Upper lobe of left lung (tissue), 4 donors: ENCODE measurements at regions not wholly inside any gene's neighbourhood (a gene's known extent, or its start where the extent isn't known, plus 50 kb on each side); places are given as distances from the start of the nearest gene placed in this dataset.

Experiments used
- POLR2A ChIP-seq, 4 donors: fragments of 450-650 bp; IDR thresholded peaks; one replicate each; pipeline ENCODE4 v1.5.1; 2016 to 2017; ENCODE audit warnings: antibody characterized with exemption in 4 of 4, mild to moderate bottlenecking in 2 of 4
- POLR2AphosphoS5 ChIP-seq, 2 donors: sonication (generic); formaldehyde crosslinking; IDR thresholded peaks; one replicate each; pipeline ENCODE4 v1.5.1; 2017; ENCODE audit warnings: antibody characterized with exemption in 2 of 2
- TF ChIP-seq, protein P1 (sequence below), 6 experiments: fragments of 450-650 bp in 4 of 6; fragments of 200-600 bp in 2 of 6; sonication (generic) in 2 of 6; IDR thresholded peaks; one replicate each; pipeline ENCODE4 v1.5.1; 2016 to 2019; ENCODE audit warnings: antibody characterized with exemption in 6 of 6

DNA sequence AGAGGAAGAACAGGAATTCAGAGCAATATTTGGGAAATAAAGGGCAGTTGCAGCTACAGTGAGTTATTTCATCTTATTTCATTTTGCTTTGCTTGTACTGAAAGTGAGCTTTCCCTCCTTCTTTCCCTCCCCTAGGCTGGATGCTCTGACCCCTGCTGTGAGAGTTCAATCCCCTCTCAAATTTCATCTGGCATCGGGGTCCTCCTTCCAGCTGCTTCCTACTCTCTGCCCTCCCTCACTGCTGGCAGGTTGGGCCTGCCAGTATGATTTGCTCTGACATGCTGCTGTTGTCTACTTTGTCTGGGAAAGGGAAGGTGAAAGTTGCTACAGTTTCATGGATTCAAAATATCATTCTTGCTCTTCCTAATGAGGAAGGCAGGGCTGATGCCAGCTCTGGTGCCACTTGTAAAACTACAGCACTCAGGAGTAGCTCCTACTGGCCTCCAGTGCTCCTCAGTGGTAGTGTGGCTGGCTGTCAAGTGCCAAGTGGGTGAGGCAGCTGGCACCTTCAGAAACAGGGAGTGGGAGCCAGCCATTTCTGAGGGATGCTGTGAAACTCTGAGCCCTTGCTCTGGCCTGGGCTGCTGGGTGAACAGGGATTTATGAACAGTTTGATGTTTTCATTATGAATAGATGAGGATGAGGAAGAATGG lies 408.6 kb downstream of the HAPSTR1 start:
- TF ChIP-seq, protein P1, sequence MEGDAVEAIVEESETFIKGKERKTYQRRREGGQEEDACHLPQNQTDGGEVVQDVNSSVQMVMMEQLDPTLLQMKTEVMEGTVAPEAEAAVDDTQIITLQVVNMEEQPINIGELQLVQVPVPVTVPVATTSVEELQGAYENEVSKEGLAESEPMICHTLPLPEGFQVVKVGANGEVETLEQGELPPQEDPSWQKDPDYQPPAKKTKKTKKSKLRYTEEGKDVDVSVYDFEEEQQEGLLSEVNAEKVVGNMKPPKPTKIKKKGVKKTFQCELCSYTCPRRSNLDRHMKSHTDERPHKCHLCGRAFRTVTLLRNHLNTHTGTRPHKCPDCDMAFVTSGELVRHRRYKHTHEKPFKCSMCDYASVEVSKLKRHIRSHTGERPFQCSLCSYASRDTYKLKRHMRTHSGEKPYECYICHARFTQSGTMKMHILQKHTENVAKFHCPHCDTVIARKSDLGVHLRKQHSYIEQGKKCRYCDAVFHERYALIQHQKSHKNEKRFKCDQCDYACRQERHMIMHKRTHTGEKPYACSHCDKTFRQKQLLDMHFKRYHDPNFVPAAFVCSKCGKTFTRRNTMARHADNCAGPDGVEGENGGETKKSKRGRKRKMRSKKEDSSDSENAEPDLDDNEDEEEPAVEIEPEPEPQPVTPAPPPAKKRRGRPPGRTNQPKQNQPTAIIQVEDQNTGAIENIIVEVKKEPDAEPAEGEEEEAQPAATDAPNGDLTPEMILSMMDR (IDR thresholded peaks at IDR 0.05) = no peak
- no peak for TF ChIP-seq POLR2A (IDR thresholded peaks at IDR 0.05)
- TF ChIP-seq POLR2AphosphoS5 (IDR thresholded peaks at IDR 0.05) = no peak
